VCaP (cell line): ENCODE measurements at regions not wholly inside any gene's neighbourhood (a gene's known extent, or its start where the extent isn't known, plus 50 kb on each side); places are given as distances from the start of the nearest gene placed in this dataset.
"Not testable (repeated sequence)": the region's sequence is repeated elsewhere in the genome, so short reads cannot be mapped to it uniquely, and the experiment has no call there.

Source experiments
- H3K27ac ChIP-seq: fragments of 450-650 bp; 2 replicates; pipeline ENCODE4 v1.5.1; 2017
- CTCF ChIP-seq: fragments of 450-650 bp; conservative IDR thresholded peaks from 2 replicates; pipeline ENCODE4 v1.5.1; 2017; ENCODE audit warnings: mild to moderate bottlenecking, moderate library complexity

- H3K27ac ChIP-seq, result no peak overlapping the region
- TF ChIP-seq CTCF, result no peak
Measured at GRCh38 chr20:11497545-11497944, 420.1 kb upstream of the BTBD3 start.

GRCh38 chr20:11499101-11499634, 418.5 kb upstream of the BTBD3 start:
- no peak for TF ChIP-seq CTCF
- H3K27ac ChIP-seq, result no peak overlapping the region

GRCh38 chr20:11502061-11502460, 415.6 kb upstream of the BTBD3 start:
- no peak for TF ChIP-seq CTCF

GRCh38 chr20:11502671-11503070, 415.0 kb upstream of the BTBD3 start:
- no peak for TF ChIP-seq CTCF
- no peak overlapping the region for H3K27ac ChIP-seq

More at GRCh38 chr20:11502061-11502460, 415.6 kb upstream of the BTBD3 start:
- H3K27ac ChIP-seq, result no peak overlapping the region

GRCh38 chr20:11509776-11510175, 407.9 kb upstream of the BTBD3 start:
- TF ChIP-seq CTCF, result no peak
- no peak overlapping the region for H3K27ac ChIP-seq

- no peak for TF ChIP-seq CTCF
- no peak overlapping the region for H3K27ac ChIP-seq
Measured at GRCh38 chr20:11511821-11512220, 405.9 kb upstream of the BTBD3 start.

- not testable (repeated sequence) for H3K27ac ChIP-seq
Measured at GRCh38 chr20:11513241-11513745, 404.4 kb upstream of the BTBD3 start.

- TF ChIP-seq CTCF, result no peak
- no peak overlapping the region for H3K27ac ChIP-seq
Measured at GRCh38 chr20:11516448-11516847, 401.2 kb upstream of the BTBD3 start.
